OCI-LY3 (cell line): ENCODE measurements at regions not wholly inside any gene's neighbourhood (a gene's known extent, or its start where the extent isn't known, plus 50 kb on each side); places are given as distances from the start of the nearest gene placed in this dataset.
"Not testable (repeated sequence)": the region's sequence is repeated elsewhere in the genome, so short reads cannot be mapped to it uniquely, and the experiment has no call there.

Experiments used
- H2AFZ ChIP-seq: fragments of 200-600, 300-600 bp; shearing (Covaris generic); 2 replicates; pipeline ENCODE4 v1.6.0; 2014; ENCODE audit warnings: antibody characterized with exemption, low read depth, low read length
- H3K27ac ChIP-seq: fragments of 200-600, 300-600 bp; sonication (generic); 2 replicates; pipeline ENCODE4 v1.5.1; 2014; ENCODE audit warnings: mild to moderate bottlenecking, low read length, moderate library complexity, mixed read lengths
- H3K27me3 ChIP-seq: fragments of 200-600, 300-600 bp; sonication (generic); 2 replicates; pipeline ENCODE4 v1.6.1; 2014; ENCODE audit warnings: low read depth, low read length, mixed read lengths
- H3K36me3 ChIP-seq: fragments of 200-600, 300-600 bp; sonication (generic); replicated peaks from 2 replicates; pipeline ENCODE3; 2014; ENCODE audit warnings: low read depth, low read length, mixed read lengths
- H3K4me1 ChIP-seq: fragments of 300-600, 200-600 bp; sonication (generic); 2 replicates; pipeline ENCODE4 v1.6.1; 2014; ENCODE audit warnings: low read length, mixed read lengths
- H3K4me2 ChIP-seq: fragments of 200-600, 300-600 bp; sonication (generic); 2 replicates; pipeline ENCODE4 v1.6.1; 2014; ENCODE audit warnings: low read length, mixed read lengths
- H3K4me3 ChIP-seq: fragments of 300-600, 200-600 bp; sonication (generic); 2 replicates; pipeline ENCODE4 v1.5.1; 2014; ENCODE audit warnings: antibody characterized with exemption, mild to moderate bottlenecking, low read length, moderate library complexity
- H3K79me2 ChIP-seq: fragments of 300-600, 200-600 bp; shearing (Covaris generic); 2 replicates; pipeline ENCODE4 v1.6.1; 2014; ENCODE audit warnings: mild to moderate bottlenecking, low read length, mixed read lengths
- H3K9ac ChIP-seq: fragments of 300-600, 200-600 bp; shearing (Covaris generic); 2 replicates; pipeline ENCODE4 v1.6.0; 2014; ENCODE audit warnings: mild to moderate bottlenecking, low read length, moderate library complexity
- H3K9me3 ChIP-seq: fragments of 200-600, 300-600 bp; shearing (Covaris generic); 2 replicates; pipeline ENCODE4 v1.6.1; 2014; ENCODE audit warnings: low read length, mixed read lengths; ENCODE audit not compliant: insufficient read depth
- H4K20me1 ChIP-seq: fragments of 200-600, 300-600 bp; sonication (generic); 2 replicates; pipeline ENCODE4 v1.6.1; 2016; ENCODE audit warnings: low read length, mixed read lengths; ENCODE audit not compliant: insufficient read depth
- CTCF ChIP-seq: fragments of 200-600, 300-600 bp; sonication (generic); IDR thresholded peaks from 2 replicates; pipeline ENCODE4 v1.5.1; 2014; ENCODE audit warnings: antibody characterized with exemption, low read length, low read depth
- EZH2phosphoT487 ChIP-seq: fragments of 200-600 bp; shearing (Covaris generic); IDR thresholded peaks from 2 replicates; pipeline ENCODE4 v1.6.1; 2018; ENCODE audit warnings: antibody characterized with exemption, mixed run types, low read depth

- no peaks in the 10 kb centered on the region for H3K9me3 ChIP-seq
- H2AFZ ChIP-seq = no peak overlapping the region
- peak overlapping the region; percentile 30 for H3K4me2 ChIP-seq
- no peak overlapping the region for H3K27ac ChIP-seq
- TF ChIP-seq EZH2phosphoT487 = no peak
- TF ChIP-seq CTCF = peak; percentile 34; the same call in 1 of the 2 replicates
- no peak overlapping the region for H3K9ac ChIP-seq
- H3K4me3 ChIP-seq = no peak overlapping the region
- H3K79me2 ChIP-seq = no peaks in the 10 kb centered on the region
- H4K20me1 ChIP-seq = no peaks in the 10 kb centered on the region
- peaks cover 12% of the 10 kb centered on the region for H3K4me1 ChIP-seq
- no peaks in the 10 kb centered on the region for H3K27me3 ChIP-seq
- no peaks in the 10 kb centered on the region for H3K36me3 ChIP-seq
Observed at GRCh38 chr7:51601461-51601860, 284.9 kb upstream of the COBL start.

- not testable (repeated sequence) for H3K4me2 ChIP-seq, H4K20me1 ChIP-seq, H3K9ac ChIP-seq, H3K9me3 ChIP-seq, H3K4me3 ChIP-seq, H2AFZ ChIP-seq, H3K27ac ChIP-seq, H3K27me3 ChIP-seq, H3K36me3 ChIP-seq, H3K79me2 ChIP-seq
- H3K4me1 ChIP-seq = peaks cover 12% of the 10 kb centered on the region
Observed at GRCh38 chr7:51599935-51600334, 283.3 kb upstream of the COBL start.

- H4K20me1 ChIP-seq = no peaks in the 10 kb centered on the region
- H3K36me3 ChIP-seq = no peaks in the 10 kb centered on the region
- no peak overlapping the region for H3K9ac ChIP-seq
- no peak overlapping the region for H3K27ac ChIP-seq
- H3K27me3 ChIP-seq = no peaks in the 10 kb centered on the region
- H2AFZ ChIP-seq = no peak overlapping the region
- TF ChIP-seq CTCF = no peak
- no peak for TF ChIP-seq EZH2phosphoT487
- H3K4me2 ChIP-seq = no peak overlapping the region
- H3K4me3 ChIP-seq = no peak overlapping the region
- H3K9me3 ChIP-seq = no peaks in the 10 kb centered on the region
- no peaks in the 10 kb centered on the region for H3K4me1 ChIP-seq
- no peaks in the 10 kb centered on the region for H3K79me2 ChIP-seq
Observed at GRCh38 chr7:51593628-51594027, 277.0 kb upstream of the COBL start.

GRCh38 chr7:51592842-51593599 lies 276.4 kb upstream of the COBL start:
- Histone ChIP-seq H3K79me2 (no peaks in the 10 kb centered on the region), H3K4me3 (no peak overlapping the region), H3K4me2 (no peak overlapping the region), H3K27ac (no peak overlapping the region), H3K4me1 (no peaks in the 10 kb centered on the region), H3K9ac (no peak overlapping the region), H3K36me3 (no peaks in the 10 kb centered on the region), H3K27me3 (no peaks in the 10 kb centered on the region), H4K20me1 (no peaks in the 10 kb centered on the region), H3K9me3 (no peaks in the 10 kb centered on the region), H2AFZ (no peak overlapping the region)
- TF ChIP-seq CTCF = no peak
- TF ChIP-seq EZH2phosphoT487 = no peak
